Fibroblast of the conjunctiva (primary cell): ENCODE measurements at regions not wholly inside any gene's neighbourhood (a gene's known extent, or its start where the extent isn't known, plus 50 kb on each side); places are given as distances from the start of the nearest gene placed in this dataset.

Source experiments
- DNase-seq: peaks from one replicate; pipeline ENCODE4 v3.0.0-alpha.2; 2010; ENCODE audit warnings: low read depth

- DNase-seq: peak; percentile 51
These were observed 361.2 kb downstream of the BCOR start for GRCh38 chrX:39736216-39737211.

GRCh38 chrX:39739585-39739984 lies 358.2 kb downstream of the BCOR start:
- DNase-seq: no peak

GRCh38 chrX:39740078-39740477 lies 357.7 kb downstream of the BCOR start:
- no peak for DNase-seq

GRCh38 chrX:39741904-39742303 lies 355.9 kb downstream of the BCOR start:
- no peak for DNase-seq

- no peak for DNase-seq
These were observed 351.9 kb downstream of the BCOR start for GRCh38 chrX:39745818-39746217.

- DNase-seq: no peak
These were observed 348.6 kb downstream of the BCOR start for GRCh38 chrX:39749135-39749534.

- no peak for DNase-seq
These were observed 348.0 kb downstream of the BCOR start for GRCh38 chrX:39749728-39750127.

GRCh38 chrX:39750256-39750790 lies 347.4 kb downstream of the BCOR start:
- DNase-seq: no peak

- no peak for DNase-seq
These were observed 346.9 kb downstream of the BCOR start for GRCh38 chrX:39750848-39751247.

GRCh38 chrX:39752815-39753214 lies 344.9 kb downstream of the BCOR start:
- no peak for DNase-seq

- no peak for DNase-seq
These were observed 344.3 kb downstream of the BCOR start for GRCh38 chrX:39753293-39753996.

GRCh38 chrX:39755143-39756032 lies 342.4 kb downstream of the BCOR start:
- peak; percentile 82 for DNase-seq

GRCh38 chrX:39756086-39756883 lies 341.5 kb downstream of the BCOR start:
- no peak for DNase-seq

GRCh38 chrX:39757971-39758370 lies 339.8 kb downstream of the BCOR start:
- no peak for DNase-seq

GRCh38 chrX:39758791-39759525 lies 338.8 kb downstream of the BCOR start:
- no peak for DNase-seq

GRCh38 chrX:39759526-39760224 lies 338.1 kb downstream of the BCOR start:
- DNase-seq: peak; percentile 23

- no peak for DNase-seq
These were observed 336.8 kb downstream of the BCOR start for GRCh38 chrX:39760930-39761329.

- peak; percentile 32 for DNase-seq
These were observed 335.4 kb downstream of the BCOR start for GRCh38 chrX:39762266-39762841.

GRCh38 chrX:39764441-39764914 lies 333.3 kb downstream of the BCOR start:
- no peak for DNase-seq
